Retinal pigment epithelial cell (primary cell): ENCODE measurements at regions not wholly inside any gene's neighbourhood (a gene's known extent, or its start where the extent isn't known, plus 50 kb on each side); places are given as distances from the start of the nearest gene placed in this dataset.
"Not testable (repeated sequence)": the region's sequence is repeated elsewhere in the genome, so short reads cannot be mapped to it uniquely, and the experiment has no call there.

Experiments
- DNase-seq: peaks from one replicate; pipeline ENCODE4 v3.0.0-alpha.2; 2010; ENCODE audit warnings: low read depth
- H3K4me3 ChIP-seq: 2 replicates; pipeline ENCODE4 v1.5.1; 2011; ENCODE audit warnings: mild to moderate bottlenecking, low read length, control low read depth, moderate library complexity
- CTCF ChIP-seq: conservative IDR thresholded peaks from 2 replicates; pipeline ENCODE4 v1.5.1; 2011; ENCODE audit warnings: low read depth, low read length, control low read depth, inconsistent platforms

GRCh38 chr4:101655857-101656256, 134.7 kb upstream of the BANK1 start:
- H3K4me3 ChIP-seq, result no peak overlapping the region
- no peak for DNase-seq
- no peak for TF ChIP-seq CTCF

GRCh38 chr4:101655005-101655404, 135.5 kb upstream of the BANK1 start:
- TF ChIP-seq CTCF, result no peak
- DNase-seq, result no peak
- H3K4me3 ChIP-seq, result no peak overlapping the region

- no peak overlapping the region for H3K4me3 ChIP-seq
- DNase-seq, result peak; percentile 16
- TF ChIP-seq CTCF, result no peak
Observed at GRCh38 chr4:101651778-101652177, 138.8 kb upstream of the BANK1 start.

- no peak for DNase-seq
Observed at GRCh38 chr4:101649790-101650515, 140.6 kb upstream of the BANK1 start.

GRCh38 chr4:101647710-101648034, 142.9 kb upstream of the BANK1 start:
- no peak overlapping the region for H3K4me3 ChIP-seq
- no peak for DNase-seq
- no peak for TF ChIP-seq CTCF

More at GRCh38 chr4:101649790-101650515, 140.6 kb upstream of the BANK1 start:
- no peak overlapping the region for H3K4me3 ChIP-seq
- no peak for TF ChIP-seq CTCF

- no peak for TF ChIP-seq CTCF
- H3K4me3 ChIP-seq, result no peak overlapping the region
- no peak for DNase-seq
Observed at GRCh38 chr4:101644516-101644915, 146.0 kb upstream of the BANK1 start.

- DNase-seq, result no peak
- no peak for TF ChIP-seq CTCF
- H3K4me3 ChIP-seq, result no peak overlapping the region
Observed at GRCh38 chr4:101643186-101643837, 147.2 kb upstream of the BANK1 start.

- not testable (repeated sequence) for H3K4me3 ChIP-seq, DNase-seq
Observed at GRCh38 chr4:101632766-101633165, 157.8 kb upstream of the BANK1 start.
